ACC112 (cell line): ENCODE measurements at regions not wholly inside any gene's neighbourhood (a gene's known extent, or its start where the extent isn't known, plus 50 kb on each side); places are given as distances from the start of the nearest gene placed in this dataset.

Experiments
- H2AFZ ChIP-seq: fragments of 200-600 bp; sonication (generic); one replicate; pipeline ENCODE4 v1.6.0; 2017; ENCODE audit warnings: antibody characterized with exemption, low read length; ENCODE audit not compliant: unreplicated experiment
- H3K27ac ChIP-seq: fragments of 200-600 bp; sonication (generic); 2 replicates; pipeline ENCODE4 v1.5.1; 2014; ENCODE audit warnings: low read depth, mild to moderate bottlenecking, antibody characterized with exemption, low read length, moderate library complexity
- H3K27me3 ChIP-seq: fragments of 200-600 bp; sonication (generic); 2 replicates; pipeline ENCODE4 v1.6.1; 2014; ENCODE audit warnings: mild to moderate bottlenecking, antibody characterized with exemption, low read length, moderate library complexity, mixed read lengths; ENCODE audit not compliant: insufficient read depth
- H3K36me3 ChIP-seq: fragments of 200-600 bp; sonication (generic); 2 replicates; pipeline ENCODE4 v1.6.1; 2016; ENCODE audit warnings: mild to moderate bottlenecking, antibody characterized with exemption, low read length, moderate library complexity, mixed read lengths; ENCODE audit not compliant: insufficient read depth
- H3K4me1 ChIP-seq: fragments of 200-600 bp; sonication (generic); one replicate; pipeline ENCODE4 v1.6.1; 2016; ENCODE audit warnings: low read length, mixed read lengths; ENCODE audit not compliant: insufficient read depth, unreplicated experiment, control insufficient read depth
- H3K4me3 ChIP-seq: fragments of 200-600 bp; sonication (generic); 2 replicates; pipeline ENCODE4 v1.5.1; 2014; ENCODE audit warnings: mild to moderate bottlenecking, low read depth, low read length
- H3K79me2 ChIP-seq: fragments of 200-600 bp; sonication (generic); one replicate; pipeline ENCODE4 v1.6.0; 2016; ENCODE audit warnings: low read length; ENCODE audit not compliant: control insufficient read depth, unreplicated experiment, insufficient read depth

GRCh38 chr10:33991924-33992323, 657.5 kb upstream of the NRP1 start:
- Histone ChIP-seq H3K4me1 (peaks cover 3% of the 10 kb centered on the region), H2AFZ (no peak overlapping the region), H3K27me3 (no peaks in the 10 kb centered on the region), H3K79me2 (no peaks in the 10 kb centered on the region), H3K27ac (no peak overlapping the region), H3K4me3 (no peak overlapping the region), H3K36me3 (no peaks in the 10 kb centered on the region)

GRCh38 chr10:33986515-33986914, 652.0 kb upstream of the NRP1 start:
- Histone ChIP-seq H2AFZ (no peak overlapping the region), H3K36me3 (no peaks in the 10 kb centered on the region), H3K79me2 (no peaks in the 10 kb centered on the region), H3K4me1 (no peaks in the 10 kb centered on the region), H3K4me3 (no peak overlapping the region), H3K27me3 (no peaks in the 10 kb centered on the region), H3K27ac (no peak overlapping the region)

- no peaks in the 10 kb centered on the region for H3K36me3 ChIP-seq
- H3K79me2 ChIP-seq = no peaks in the 10 kb centered on the region
- no peaks in the 10 kb centered on the region for H3K4me1 ChIP-seq
- H3K27ac ChIP-seq = no peak overlapping the region
- no peak overlapping the region for H3K4me3 ChIP-seq
- no peak overlapping the region for H2AFZ ChIP-seq
- H3K27me3 ChIP-seq = no peaks in the 10 kb centered on the region
These were observed 651.5 kb upstream of the NRP1 start for GRCh38 chr10:33986016-33986415.

GRCh38 chr10:33982995-33983394, 648.5 kb upstream of the NRP1 start:
- no peaks in the 10 kb centered on the region for H3K79me2 ChIP-seq
- no peak overlapping the region for H3K4me3 ChIP-seq
- H3K4me1 ChIP-seq = no peaks in the 10 kb centered on the region
- peaks cover 17% of the 10 kb centered on the region; the same call in 1 of the 2 replicates for H3K27me3 ChIP-seq
- H3K27ac ChIP-seq = no peak overlapping the region
- H2AFZ ChIP-seq = no peak overlapping the region
- no peaks in the 10 kb centered on the region for H3K36me3 ChIP-seq

- H3K36me3 ChIP-seq = no peaks in the 10 kb centered on the region
- H3K4me1 ChIP-seq = no peaks in the 10 kb centered on the region
- no peak overlapping the region for H3K27ac ChIP-seq
- H3K79me2 ChIP-seq = no peaks in the 10 kb centered on the region
- H2AFZ ChIP-seq = no peak overlapping the region
- peaks cover 17% of the 10 kb centered on the region; the same call in 1 of the 2 replicates for H3K27me3 ChIP-seq
- H3K4me3 ChIP-seq = no peak overlapping the region
These were observed 646.8 kb upstream of the NRP1 start for GRCh38 chr10:33981301-33981700.

GRCh38 chr10:33979195-33979594, 644.7 kb upstream of the NRP1 start:
- Histone ChIP-seq H3K4me1 (no peaks in the 10 kb centered on the region), H3K27ac (no peak overlapping the region), H2AFZ (no peak overlapping the region), H3K4me3 (no peak overlapping the region), H3K27me3 (peaks cover 17% of the 10 kb centered on the region; the same call in 1 of the 2 replicates), H3K79me2 (no peaks in the 10 kb centered on the region), H3K36me3 (no peaks in the 10 kb centered on the region)

GRCh38 chr10:33975481-33975880, 641.0 kb upstream of the NRP1 start:
- Histone ChIP-seq H3K27me3 (peaks cover 12% of the 10 kb centered on the region; the same call in 1 of the 2 replicates), H3K27ac (no peak overlapping the region), H2AFZ (no peak overlapping the region), H3K4me1 (no peaks in the 10 kb centered on the region), H3K4me3 (no peak overlapping the region), H3K79me2 (no peaks in the 10 kb centered on the region), H3K36me3 (no peaks in the 10 kb centered on the region)

GRCh38 chr10:33974976-33975478, 640.6 kb upstream of the NRP1 start:
- Histone ChIP-seq H3K27ac (no peak overlapping the region), H3K36me3 (no peaks in the 10 kb centered on the region), H3K4me3 (no peak overlapping the region), H3K27me3 (peaks cover 11% of the 10 kb centered on the region; the same call in 1 of the 2 replicates), H3K79me2 (no peaks in the 10 kb centered on the region), H2AFZ (no peak overlapping the region), H3K4me1 (no peaks in the 10 kb centered on the region)

GRCh38 chr10:33968983-33969382, 634.5 kb upstream of the NRP1 start:
- Histone ChIP-seq H3K36me3 (no peaks in the 10 kb centered on the region), H3K27ac (no peak overlapping the region), H3K79me2 (no peaks in the 10 kb centered on the region), H3K4me3 (no peak overlapping the region), H3K27me3 (no peaks in the 10 kb centered on the region), H2AFZ (no peak overlapping the region), H3K4me1 (no peaks in the 10 kb centered on the region)

- H3K4me1 ChIP-seq = no peaks in the 10 kb centered on the region
- no peak overlapping the region for H2AFZ ChIP-seq
- H3K79me2 ChIP-seq = no peaks in the 10 kb centered on the region
- no peak overlapping the region for H3K27ac ChIP-seq
- no peaks in the 10 kb centered on the region for H3K36me3 ChIP-seq
- H3K27me3 ChIP-seq = no peaks in the 10 kb centered on the region
- H3K4me3 ChIP-seq = no peak overlapping the region
These were observed 633.2 kb upstream of the NRP1 start for GRCh38 chr10:33967606-33968120.

- H3K4me3 ChIP-seq = no peak overlapping the region
- no peak overlapping the region for H2AFZ ChIP-seq
- H3K4me1 ChIP-seq = no peaks in the 10 kb centered on the region
- no peaks in the 10 kb centered on the region for H3K27me3 ChIP-seq
- no peaks in the 10 kb centered on the region for H3K36me3 ChIP-seq
- H3K79me2 ChIP-seq = no peaks in the 10 kb centered on the region
- no peak overlapping the region for H3K27ac ChIP-seq
These were observed 632.5 kb upstream of the NRP1 start for GRCh38 chr10:33966946-33967345.
